Trophoblast cell (in vitro differentiated cells and primary cell): ENCODE measurements at regions not wholly inside any gene's neighbourhood (a gene's known extent, or its start where the extent isn't known, plus 50 kb on each side); places are given as distances from the start of the nearest gene placed in this dataset.

ENCODE experiments used
- DNase-seq, 2 donors: peaks; one replicate each; pipeline ENCODE4 v3.0.0-alpha.2; 2016
- H2AFZ ChIP-seq: 2 replicates; pipeline ENCODE4 v1.6.1; 2013; ENCODE audit warnings: low read length, moderate library complexity, mild to moderate bottlenecking; ENCODE audit not compliant: insufficient read depth, poor library complexity
- H2AK5ac ChIP-seq: 2 replicates; pipeline ENCODE4 v1.6.1; 2013; ENCODE audit warnings: mild to moderate bottlenecking, low read length
- H2BK120ac ChIP-seq: 2 replicates; pipeline ENCODE4 v1.6.1; 2013; ENCODE audit warnings: low read length, mild to moderate bottlenecking, moderate library complexity; ENCODE audit not compliant: insufficient read depth, poor library complexity
- H2BK12ac ChIP-seq: 2 replicates; pipeline ENCODE4 v1.6.1; 2013; ENCODE audit warnings: mild to moderate bottlenecking, low read length, moderate library complexity
- H2BK5ac ChIP-seq: 2 replicates; pipeline ENCODE4 v1.6.1; 2013; ENCODE audit warnings: low read length, low read depth, moderate library complexity, mild to moderate bottlenecking; ENCODE audit not compliant: poor library complexity
- H3K14ac ChIP-seq: 2 replicates; pipeline ENCODE4 v1.6.1; 2013; ENCODE audit warnings: mild to moderate bottlenecking, low read length
- H3K18ac ChIP-seq: 2 replicates; pipeline ENCODE4 v1.6.1; 2013; ENCODE audit warnings: mild to moderate bottlenecking, low read length
- H3K23ac ChIP-seq: 2 replicates; pipeline ENCODE4 v1.6.1; 2013; ENCODE audit warnings: low read length
- H3K27ac ChIP-seq: 2 replicates; pipeline ENCODE4 v1.5.1; 2013; ENCODE audit warnings: low read depth, mild to moderate bottlenecking, inconsistent platforms, low read length, moderate library complexity
- H3K27me3 ChIP-seq: 2 replicates; pipeline ENCODE4 v1.6.1; 2013; ENCODE audit warnings: inconsistent platforms, mild to moderate bottlenecking, low read length, moderate library complexity; ENCODE audit not compliant: insufficient read depth
- H3K36me3 ChIP-seq, 2 experiments: 1 replicate in 1 of 2; 2 replicates in 1 of 2; pipeline ENCODE4 v1.6.1; 2013; ENCODE audit warnings: low read length in 2 of 2, mild to moderate bottlenecking in 2 of 2, moderate library complexity in 1 of 2; ENCODE audit not compliant: insufficient read depth in 2 of 2, control insufficient read depth in 1 of 2
- H3K4ac ChIP-seq: 2 replicates; pipeline ENCODE4 v1.6.1; 2013; ENCODE audit warnings: low read depth, mild to moderate bottlenecking, low read length, moderate library complexity
- H3K4me1 ChIP-seq, 2 experiments: 1 replicate in 1 of 2; 2 replicates in 1 of 2; pipeline ENCODE4 v1.6.1; 2013; ENCODE audit warnings: low read length in 2 of 2, mild to moderate bottlenecking in 2 of 2, moderate library complexity in 1 of 2; ENCODE audit not compliant: insufficient read depth in 2 of 2, control insufficient read depth in 1 of 2
- H3K4me2 ChIP-seq: 2 replicates; pipeline ENCODE4 v1.6.1; 2013; ENCODE audit warnings: inconsistent platforms, mild to moderate bottlenecking, low read length, moderate library complexity
- H3K4me3 ChIP-seq: 2 replicates; pipeline ENCODE4 v1.5.1; 2013; ENCODE audit warnings: mild to moderate bottlenecking, low read depth, low read length, inconsistent platforms
- H3K79me1 ChIP-seq: one replicate; pipeline ENCODE4 v1.6.1; 2013; ENCODE audit warnings: low read length
- H3K79me2 ChIP-seq: 2 replicates; pipeline ENCODE4 v1.6.1; 2013; ENCODE audit warnings: low read length, mild to moderate bottlenecking; ENCODE audit not compliant: control insufficient read depth, insufficient read depth, poor library complexity
- H3K9ac ChIP-seq: 2 replicates; pipeline ENCODE4 v1.6.1; 2013; ENCODE audit warnings: mild to moderate bottlenecking, low read length
- H3K9me3 ChIP-seq: 2 replicates; pipeline ENCODE4 v1.6.1; 2013; ENCODE audit warnings: low read depth, mild to moderate bottlenecking, control low read depth, inconsistent platforms, low read length; ENCODE audit not compliant: insufficient read depth
- H4K12ac ChIP-seq: 2 replicates; pipeline ENCODE4 v1.6.1; 2013; ENCODE audit warnings: low read depth, mild to moderate bottlenecking, low read length, moderate library complexity
- H4K8ac ChIP-seq: 2 replicates; pipeline ENCODE4 v1.6.1; 2013; ENCODE audit warnings: low read depth, mild to moderate bottlenecking, low read length, moderate library complexity
- H4K91ac ChIP-seq: one replicate; pipeline ENCODE4 v1.6.1; 2013; ENCODE audit warnings: low read depth, mild to moderate bottlenecking, low read length, moderate library complexity
- WGBS: extraction: QIAGEN DNeasy Blood & Tissue Kit; methylation state at CpG from one replicate; pipeline ENCODE4 v1.1.7; 2013; ENCODE audit warnings: missing lambda C conversion rate; ENCODE audit not compliant: insufficient read length, insufficient coverage; ENCODE audit errors: extremely low coverage; 5-methylcytosine and 5-hydroxymethylcytosine counted together

DNA sequence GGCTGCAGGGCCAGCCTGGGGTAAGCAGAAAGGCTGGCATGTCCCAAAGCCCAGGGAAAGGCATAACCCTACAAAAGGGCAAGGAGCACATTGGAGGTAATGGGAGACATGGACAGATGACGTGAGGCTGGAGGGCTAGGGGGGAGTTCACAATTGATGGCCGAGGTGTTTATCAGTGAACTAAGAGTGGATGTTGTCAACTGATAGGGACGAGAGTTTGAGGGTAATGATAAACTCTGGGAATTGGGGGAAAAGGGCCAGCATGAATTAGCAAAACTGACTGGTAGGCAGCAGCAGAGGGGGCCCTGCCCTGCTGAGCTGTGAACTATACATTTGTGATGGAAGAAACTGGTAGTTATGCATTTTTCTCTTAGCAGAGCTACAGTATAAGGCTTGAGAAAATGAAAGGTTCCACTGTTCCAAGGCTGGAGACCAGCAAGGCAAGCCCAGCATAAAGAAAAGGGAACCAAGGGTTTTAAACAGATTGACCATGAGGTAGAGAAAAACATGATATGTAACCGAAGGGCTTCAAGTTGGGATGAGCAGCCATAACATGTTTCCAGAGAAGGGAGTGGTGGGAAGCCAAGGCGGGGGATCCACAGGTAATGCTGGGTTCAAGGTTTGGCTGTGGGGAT, 98.1 kb upstream of the MLN start:
- Histone ChIP-seq H2BK12ac (no peak overlapping the region), H3K79me2 (no peaks in the 10 kb centered on the region), H3K36me3 (no peaks in the 10 kb centered on the region), H4K8ac (no peak overlapping the region), H3K18ac (no peak overlapping the region), H3K9me3 (peaks cover 2% of the 10 kb centered on the region), H3K79me1 (no peaks in the 10 kb centered on the region), H3K23ac (no peak overlapping the region), H3K27ac (no peak overlapping the region), H3K4ac (no peak overlapping the region), H3K4me3 (no peak overlapping the region), H3K14ac (no peak overlapping the region), H4K91ac (no peak overlapping the region), H2BK5ac (no peak overlapping the region), H3K27me3 (no peaks in the 10 kb centered on the region), H2AK5ac (no peak overlapping the region), H2AFZ (no peak overlapping the region), H2BK120ac (no peak overlapping the region), H4K12ac (no peak overlapping the region), H3K9ac (no peak overlapping the region), H3K4me1 (no peaks in the 10 kb centered on the region), H3K4me2 (no peak overlapping the region)
- DNase-seq: no peak
- no CpG with 5 or more reads among the region's 5 CpGs for WGBS

- H3K18ac ChIP-seq: no peak overlapping the region
- no peak overlapping the region for H3K4me3 ChIP-seq
- no peak overlapping the region for H2BK5ac ChIP-seq
- no peak overlapping the region for H4K91ac ChIP-seq
- no peaks in the 10 kb centered on the region for H3K4me1 ChIP-seq
- no peak overlapping the region for H3K4me2 ChIP-seq
- no peaks in the 10 kb centered on the region for H3K27me3 ChIP-seq
- H3K9me3 ChIP-seq: peaks cover 2% of the 10 kb centered on the region
- H3K79me2 ChIP-seq: no peaks in the 10 kb centered on the region
- no peak overlapping the region for H3K23ac ChIP-seq
- H3K9ac ChIP-seq: no peak overlapping the region
- H3K36me3 ChIP-seq: no peaks in the 10 kb centered on the region
- no peak overlapping the region for H4K8ac ChIP-seq
- no peak overlapping the region for H4K12ac ChIP-seq
- no peak overlapping the region for H3K4ac ChIP-seq
- H2AK5ac ChIP-seq: no peak overlapping the region
- no peak for DNase-seq
- H3K27ac ChIP-seq: no peak overlapping the region
- no peak overlapping the region for H2BK120ac ChIP-seq
- H3K14ac ChIP-seq: no peak overlapping the region
- no peaks in the 10 kb centered on the region for H3K79me1 ChIP-seq
- no peak overlapping the region for H2BK12ac ChIP-seq
- no CpG with 5 or more reads among the region's 3 CpGs for WGBS
- H2AFZ ChIP-seq: no peak overlapping the region
These were observed 95.0 kb upstream of the MLN start for GRCh38 chr6:33898771-33899170.

GRCh38 chr6:33897189-33897780, 93.5 kb upstream of the MLN start:
- H3K27me3 ChIP-seq: no peaks in the 10 kb centered on the region
- H4K8ac ChIP-seq: no peak overlapping the region
- no peak overlapping the region for H3K4me2 ChIP-seq
- WGBS: no CpG with 5 or more reads among the region's 2 CpGs
- no peak overlapping the region for H3K9ac ChIP-seq
- H3K27ac ChIP-seq: no peak overlapping the region
- no peak overlapping the region for H4K12ac ChIP-seq
- H3K9me3 ChIP-seq: peaks cover 1% of the 10 kb centered on the region
- H3K4me1 ChIP-seq: no peaks in the 10 kb centered on the region
- no peaks in the 10 kb centered on the region for H3K36me3 ChIP-seq
- H3K79me1 ChIP-seq: no peaks in the 10 kb centered on the region
- no peak overlapping the region for H4K91ac ChIP-seq
- H3K18ac ChIP-seq: no peak overlapping the region
- no peaks in the 10 kb centered on the region for H3K79me2 ChIP-seq
- no peak for DNase-seq
- no peak overlapping the region for H2BK12ac ChIP-seq
- no peak overlapping the region for H3K4ac ChIP-seq
- no peak overlapping the region for H2BK120ac ChIP-seq
- H3K14ac ChIP-seq: no peak overlapping the region
- no peak overlapping the region for H2AFZ ChIP-seq
- H3K23ac ChIP-seq: no peak overlapping the region
- H2BK5ac ChIP-seq: no peak overlapping the region
- H2AK5ac ChIP-seq: no peak overlapping the region
- H3K4me3 ChIP-seq: no peak overlapping the region

- no peaks in the 10 kb centered on the region for H3K79me2 ChIP-seq
- H2BK5ac ChIP-seq: no peak overlapping the region
- no peak overlapping the region for H2AK5ac ChIP-seq
- no peak for DNase-seq
- H3K79me1 ChIP-seq: no peaks in the 10 kb centered on the region
- H4K8ac ChIP-seq: no peak overlapping the region
- H2BK120ac ChIP-seq: no peak overlapping the region
- WGBS: no CpG with 5 or more reads among the region's 16 CpGs
- H4K12ac ChIP-seq: no peak overlapping the region
- H3K23ac ChIP-seq: no peak overlapping the region
- no peak overlapping the region for H3K18ac ChIP-seq
- no peak overlapping the region for H3K9ac ChIP-seq
- no peak overlapping the region for H3K27ac ChIP-seq
- H3K4ac ChIP-seq: no peak overlapping the region
- H3K36me3 ChIP-seq: no peaks in the 10 kb centered on the region
- H2BK12ac ChIP-seq: no peak overlapping the region
- no peak overlapping the region for H4K91ac ChIP-seq
- H3K14ac ChIP-seq: no peak overlapping the region
- no peak overlapping the region for H3K4me2 ChIP-seq
- no peaks in the 10 kb centered on the region for H3K27me3 ChIP-seq
- H3K4me1 ChIP-seq: no peaks in the 10 kb centered on the region
- no peak overlapping the region for H3K4me3 ChIP-seq
- H2AFZ ChIP-seq: no peak overlapping the region
- H3K9me3 ChIP-seq: peaks cover 1% of the 10 kb centered on the region
These were observed 92.8 kb upstream of the MLN start for GRCh38 chr6:33896391-33897188.
